ENCODE measurements at regions not wholly inside any gene's neighbourhood (a gene's known extent, or its start where the extent isn't known, plus 50 kb on each side); places are given as distances from the start of the nearest gene placed in this dataset.

DNA sequence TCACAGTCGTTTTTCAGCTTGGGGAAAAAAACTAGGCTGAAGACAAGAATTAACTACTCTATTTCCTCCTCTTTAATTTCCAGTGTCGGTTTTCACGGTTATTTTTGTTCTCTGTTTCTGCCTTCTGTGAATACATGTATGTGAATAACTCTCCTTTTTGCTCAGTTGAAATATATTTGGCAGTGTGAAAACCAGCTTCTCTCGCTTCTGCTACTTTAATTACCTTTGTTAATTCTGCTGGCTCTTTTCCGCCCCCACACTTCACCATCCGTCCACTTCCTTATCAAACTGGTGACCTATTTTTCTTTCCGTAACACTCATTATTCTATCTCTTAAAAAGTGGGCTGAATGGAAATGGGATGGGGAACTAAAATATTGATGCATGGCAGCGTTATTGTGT lies 126.4 kb downstream of the POU4F1 start:
- no peak for TF ChIP-seq NFIC (IDR thresholded peaks at IDR 0.05)
- TF ChIP-seq ZBTB7A (IDR thresholded peaks at IDR 0.05; ENCODE audit: low read depth), result no peak
- no peak for TF ChIP-seq REST (IDR thresholded peaks at IDR 0.05; ENCODE audit: low read depth)
- no peak for TF ChIP-seq TCF12 (IDR thresholded peaks at IDR 0.05; ENCODE audit: low read depth)
- TF ChIP-seq CREB1 (IDR thresholded peaks at IDR 0.05; ENCODE audit: low read depth), result no peak
- no peak for TF ChIP-seq YY1 (IDR thresholded peaks at IDR 0.05; ENCODE audit: low read depth)
- no peak for TF ChIP-seq USF1 (IDR thresholded peaks at IDR 0.05)
- no peak for TF ChIP-seq MAX (IDR thresholded peaks at IDR 0.05)

DNA sequence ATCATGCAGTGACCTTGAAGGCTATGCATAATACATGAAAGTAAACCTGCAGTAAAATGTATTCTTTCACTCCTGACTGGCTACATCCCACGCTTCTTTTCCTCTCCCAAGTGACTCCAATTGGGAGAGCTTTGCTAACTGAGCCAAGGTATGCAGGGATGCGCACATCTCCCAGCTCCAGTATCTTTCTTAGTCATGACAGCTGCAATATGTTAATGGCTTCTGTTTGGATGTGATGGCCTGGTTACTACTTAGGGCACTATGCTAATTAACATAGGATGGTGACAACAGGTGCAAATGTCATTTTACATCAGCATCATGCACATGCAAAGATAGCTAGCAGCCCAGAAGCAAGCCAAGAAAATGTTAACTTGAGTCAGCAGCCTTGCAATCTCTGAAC lies 134.7 kb downstream of the POU4F1 start:
- TF ChIP-seq USF1 (IDR thresholded peaks at IDR 0.05) (no peak), TAF1 (IDR thresholded peaks at IDR 0.05; ENCODE audit: low read depth) (no peak), REST (IDR thresholded peaks at IDR 0.05; ENCODE audit: low read depth) (no peak), TEAD4 (IDR thresholded peaks at IDR 0.05) (no peak), RAD21 (IDR thresholded peaks at IDR 0.05; ENCODE audit: low read depth) (no peak), CREB1 (IDR thresholded peaks at IDR 0.05; ENCODE audit: low read depth) (no peak), FOXM1 (IDR thresholded peaks at IDR 0.05; ENCODE audit: borderline replicate concordance, low read depth) (no peak), TCF12 (IDR thresholded peaks at IDR 0.05; ENCODE audit: low read depth) (no peak), YY1 (IDR thresholded peaks at IDR 0.05; ENCODE audit: low read depth) (no peak), CEBPB (IDR thresholded peaks at IDR 0.05) (no peak), ZBTB7A (IDR thresholded peaks at IDR 0.05; ENCODE audit: low read depth) (no peak), MAX (IDR thresholded peaks at IDR 0.05) (no peak), EP300 (IDR thresholded peaks at IDR 0.05; ENCODE audit: borderline replicate concordance) (no peak), NFIC (IDR thresholded peaks at IDR 0.05) (no peak), EGR1 (IDR thresholded peaks at IDR 0.05) (no peak)

GRCh38 chr13:78465250-78465649 lies 138.1 kb downstream of the POU4F1 start:
- no peak for TF ChIP-seq USF1 (IDR thresholded peaks at IDR 0.05)
- TF ChIP-seq TCF12 (IDR thresholded peaks at IDR 0.05; ENCODE audit: low read depth), result no peak
- no peak for TF ChIP-seq REST (IDR thresholded peaks at IDR 0.05; ENCODE audit: low read depth)
- TF ChIP-seq RAD21 (IDR thresholded peaks at IDR 0.05; ENCODE audit: low read depth), result no peak
- TF ChIP-seq FOXM1 (IDR thresholded peaks at IDR 0.05; ENCODE audit: borderline replicate concordance, low read depth), result no peak
- no peak for TF ChIP-seq EGR1 (IDR thresholded peaks at IDR 0.05)
- TF ChIP-seq TAF1 (IDR thresholded peaks at IDR 0.05; ENCODE audit: low read depth), result no peak
- TF ChIP-seq CEBPB (IDR thresholded peaks at IDR 0.05), result no peak
- no peak for TF ChIP-seq TEAD4 (IDR thresholded peaks at IDR 0.05)
- TF ChIP-seq ZBTB7A (IDR thresholded peaks at IDR 0.05; ENCODE audit: low read depth), result no peak
- no peak for TF ChIP-seq MAX (IDR thresholded peaks at IDR 0.05)
- TF ChIP-seq YY1 (IDR thresholded peaks at IDR 0.05; ENCODE audit: low read depth), result no peak
- TF ChIP-seq NFIC (IDR thresholded peaks at IDR 0.05), result no peak
- no peak for TF ChIP-seq CREB1 (IDR thresholded peaks at IDR 0.05; ENCODE audit: low read depth)
- no peak for TF ChIP-seq EP300 (IDR thresholded peaks at IDR 0.05; ENCODE audit: borderline replicate concordance)

DNA sequence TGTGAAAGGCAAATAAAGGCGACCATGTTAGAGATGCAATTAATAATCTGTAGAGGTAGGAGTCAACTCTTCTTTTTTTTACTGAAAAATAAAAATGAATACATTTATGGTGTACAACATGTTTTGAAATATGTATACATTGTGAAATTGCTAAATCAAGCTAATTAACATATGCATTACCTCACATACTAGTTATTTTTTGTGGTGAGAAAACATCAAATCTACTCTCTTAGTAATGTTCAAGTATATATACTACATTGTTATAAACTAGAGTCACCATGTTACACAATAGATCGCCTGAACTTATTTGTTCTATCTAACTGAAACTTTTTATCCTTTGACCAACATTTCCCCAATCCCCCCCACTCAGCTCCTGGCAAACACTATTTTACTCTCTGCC lies 143.2 kb downstream of the POU4F1 start:
- TF ChIP-seq YY1 (IDR thresholded peaks at IDR 0.05; ENCODE audit: low read depth) (no peak), EP300 (IDR thresholded peaks at IDR 0.05; ENCODE audit: borderline replicate concordance) (no peak), TCF12 (IDR thresholded peaks at IDR 0.05; ENCODE audit: low read depth) (no peak), REST (IDR thresholded peaks at IDR 0.05; ENCODE audit: low read depth) (no peak), USF1 (IDR thresholded peaks at IDR 0.05) (no peak), EGR1 (IDR thresholded peaks at IDR 0.05) (no peak), RAD21 (IDR thresholded peaks at IDR 0.05; ENCODE audit: low read depth) (no peak), TEAD4 (IDR thresholded peaks at IDR 0.05) (no peak), MAX (IDR thresholded peaks at IDR 0.05) (no peak), CREB1 (IDR thresholded peaks at IDR 0.05; ENCODE audit: low read depth) (no peak), CEBPB (IDR thresholded peaks at IDR 0.05) (no peak), TAF1 (IDR thresholded peaks at IDR 0.05; ENCODE audit: low read depth) (no peak), FOXM1 (IDR thresholded peaks at IDR 0.05; ENCODE audit: borderline replicate concordance, low read depth) (no peak), ZBTB7A (IDR thresholded peaks at IDR 0.05; ENCODE audit: low read depth) (no peak), NFIC (IDR thresholded peaks at IDR 0.05) (no peak)
